ENCODE measurements at regions not wholly inside any gene's neighbourhood (a gene's known extent, or its start where the extent isn't known, plus 50 kb on each side); places are given as distances from the start of the nearest gene placed in this dataset.

DNA sequence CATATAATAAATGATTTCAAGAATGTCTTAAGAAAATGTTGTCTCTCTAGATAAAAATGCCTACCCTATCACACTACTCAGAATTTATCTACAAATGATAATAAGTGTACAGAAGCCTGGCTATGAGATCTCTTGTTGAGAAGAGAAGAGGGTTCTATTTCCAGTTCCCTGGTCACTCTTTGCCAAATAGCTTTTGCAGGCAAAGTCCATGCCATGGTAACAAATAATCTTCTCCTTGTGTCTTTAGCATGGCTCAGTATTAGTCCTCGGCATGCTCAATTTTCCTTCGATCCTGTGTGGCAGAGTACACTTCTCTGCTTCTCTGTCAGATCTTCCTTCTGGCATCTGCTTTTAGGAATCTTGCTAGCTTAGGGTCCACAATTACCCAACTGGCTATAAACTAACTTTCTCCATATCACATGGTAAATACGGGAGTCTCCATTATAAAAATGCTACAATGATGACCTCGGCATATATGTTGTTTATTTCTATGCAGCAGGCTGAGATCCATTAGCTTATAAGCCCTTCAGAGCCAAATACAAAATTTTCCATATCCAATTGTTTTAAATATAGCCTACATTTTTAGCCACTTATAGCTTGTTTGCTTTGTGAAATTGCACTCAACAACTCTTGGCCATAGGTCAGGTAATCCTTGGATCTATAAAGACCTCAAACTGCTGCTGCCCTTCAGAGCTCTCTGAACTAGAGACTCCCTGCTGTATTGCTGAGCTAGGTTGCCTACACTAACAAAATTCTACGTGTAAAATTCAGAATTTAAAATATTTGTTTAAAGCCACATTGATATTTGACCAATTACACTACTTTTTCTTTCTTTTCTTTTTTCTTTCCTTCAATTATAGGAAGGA, 157.5 kb downstream of the FSIP2 start:
- TF ChIP-seq CTCF (IDR thresholded peaks at IDR 0.05) (no peak), POLR2A (IDR thresholded peaks at IDR 0.05) (no peak)

Data from body of pancreas (tissue), 4 donors.